ENCODE measurements at regions not wholly inside any gene's neighbourhood (a gene's known extent, or its start where the extent isn't known, plus 50 kb on each side); places are given as distances from the start of the nearest gene placed in this dataset.

- POLR2A ChIA-PET, result no interaction called here
- Histone ChIP-seq H3K27ac (ENCODE audit: control insufficient read depth, insufficient read depth) (no peak overlapping the region), H3K79me2 (ENCODE audit: control insufficient read depth, insufficient read depth, low read length) (no peaks in the 10 kb centered on the region), H3K9ac (ENCODE audit: control insufficient read depth, insufficient read depth, low read length) (no peak overlapping the region), H4K20me1 (ENCODE audit: control insufficient read depth, insufficient read depth) (no peaks in the 10 kb centered on the region), H3K9me3 (replicated peaks; ENCODE audit: control insufficient read depth, insufficient read depth, low read length) (no peaks in the 10 kb centered on the region), H2AFZ (ENCODE audit: control insufficient read depth, low read depth, low read length) (no peak overlapping the region), H3K4me2 (ENCODE audit: control insufficient read depth, insufficient read depth) (no peak overlapping the region), H3K36me3 (ENCODE audit: control insufficient read depth in 2 of 2, insufficient read depth in 2 of 2, low read length in 1 of 2) (no peaks in the 10 kb centered on the region), H3K27me3 (replicated peaks in 1 of 2; ENCODE audit: control insufficient read depth in 2 of 2, insufficient read depth in 2 of 2, low read length in 1 of 2) (no peaks in the 10 kb centered on the region), H3K4me3 (no peak overlapping the region), H3K4me1 (ENCODE audit: control insufficient read depth, insufficient read depth, low read length) (no peaks in the 10 kb centered on the region)
- DNase-seq (ENCODE audit: low read depth, low spot score) (no peak), FAIRE-seq (no peak), ATAC-seq (no peak)
- in situ Hi-C loops (cut with MboI) (no loop called here), intact Hi-C loops (cut with micrococcal nuclease; ENCODE audit: unreplicated experiment) (no loop called here)
- SMC1A ChIA-PET (ENCODE audit: uncharacterized antibody, unreplicated experiment), result no interaction called here
- RAD21 ChIA-PET (ENCODE audit: unreplicated experiment), result no interaction called here
- BruUV-seq (replicated peaks), result no TSS peak
- no peak for TF ChIP-seq ZNF592 (IDR thresholded peaks at IDR 0.05)
- no peak for TF ChIP-seq HCFC1 (IDR thresholded peaks at IDR 0.05; ENCODE audit: low read length)
- TF ChIP-seq PAX5 (IDR thresholded peaks at IDR 0.05; ENCODE audit: borderline replicate concordance, low read depth, low read length), result no peak
- no peak for TF ChIP-seq TBL1XR1 (IDR thresholded peaks at IDR 0.05; ENCODE audit: low read depth, low read length)
- no peak for TF ChIP-seq BMI1 (IDR thresholded peaks at IDR 0.05; ENCODE audit: borderline replicate concordance)
- TF ChIP-seq RAD51 (IDR thresholded peaks at IDR 0.05), result no peak
- TF ChIP-seq SIN3A (IDR thresholded peaks at IDR 0.05; ENCODE audit: low read depth, low read length), result no peak
- no peak for TF ChIP-seq BHLHE40 (IDR thresholded peaks at IDR 0.05; ENCODE audit: borderline replicate concordance in 1 of 2, low read depth in 2 of 2, low read length in 1 of 2)
- TF ChIP-seq FOXM1 (IDR thresholded peaks at IDR 0.05; ENCODE audit: low read depth, low read length), result no peak
- TF ChIP-seq PRDM15 (CRISPR knock-in tag; IDR thresholded peaks at IDR 0.05), result no peak
- TF ChIP-seq ASH2L (IDR thresholded peaks at IDR 0.05; ENCODE audit: borderline replicate concordance, low read depth), result no peak
- CTCF ChIA-PET, result no interaction called here
- 19% methylated on average over 3 of the region's 3 CpGs for WGBS (ENCODE audit: insufficient coverage, insufficient replicate concordance, low lambda C conversion rate, missing lambda C conversion rate)
Observed at GRCh38 chr4:180622254-180622653, 1620.9 kb upstream of the TENM3 start.

All from GM12878 (cell line).